Left renal pelvis (tissue), 4 donors: ENCODE measurements at regions not wholly inside any gene's neighbourhood (a gene's known extent, or its start where the extent isn't known, plus 50 kb on each side); places are given as distances from the start of the nearest gene placed in this dataset.

Experiments
- DNase-seq, 4 donors: peaks; one replicate each; pipeline ENCODE4 v3.0.0-alpha.2; 2013; ENCODE audit warnings: low read depth in 4 of 4, low spot score in 3 of 4

DNA sequence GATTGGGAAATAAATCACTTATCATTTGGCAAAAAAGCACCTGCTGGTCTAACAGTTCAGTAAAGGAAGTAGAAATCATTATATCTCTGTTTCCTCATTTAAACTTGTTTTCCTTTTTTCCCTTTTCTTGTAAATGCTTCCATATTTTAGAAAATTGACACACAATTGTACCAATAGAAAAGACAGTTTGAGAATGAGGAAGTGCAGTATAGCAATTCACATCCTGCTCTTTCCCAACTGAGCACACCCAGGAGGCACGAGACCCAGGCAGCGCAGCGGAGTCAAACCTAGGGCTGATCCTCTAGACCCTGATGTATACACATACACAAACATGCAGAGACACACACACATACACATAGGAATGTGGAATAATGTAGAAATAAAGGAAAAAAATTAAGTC is 74.8 kb upstream of the PACRGL start:
- no peak for DNase-seq

DNA sequence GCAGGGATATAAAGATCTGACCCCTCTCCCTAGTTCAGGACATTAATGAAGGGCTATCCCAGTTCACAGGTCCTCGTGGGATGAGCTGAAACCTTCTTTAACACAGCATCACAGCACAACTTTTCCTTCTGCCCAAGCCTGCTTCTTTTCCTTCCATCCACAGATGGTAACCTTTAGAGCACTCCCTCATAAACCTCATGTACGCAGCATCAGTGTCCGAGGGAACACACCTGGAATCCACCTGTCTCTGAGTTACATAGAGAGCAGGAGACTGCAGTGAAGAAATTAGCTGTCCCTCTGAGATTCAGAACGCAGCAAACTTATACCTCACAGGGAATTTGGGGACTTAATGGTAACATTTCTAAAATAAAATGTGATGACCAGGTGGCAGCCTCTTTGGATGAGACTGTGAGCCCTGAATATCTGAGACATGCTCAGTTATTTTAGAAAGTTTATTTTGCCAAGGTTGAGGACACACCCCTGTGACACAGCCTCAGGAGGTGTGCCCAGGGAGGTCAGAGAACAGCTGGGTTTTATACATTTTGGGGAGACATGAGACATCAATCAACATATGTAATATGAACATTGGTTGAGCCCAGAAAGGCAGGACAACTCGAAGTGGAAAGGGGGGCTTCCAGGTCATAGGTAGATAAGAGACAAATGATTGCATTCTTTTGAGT is 73.8 kb upstream of the PACRGL start:
- DNase-seq, result no peak

GRCh38 chr4:20627866-20628265 is 72.4 kb upstream of the PACRGL start:
- no peak for DNase-seq

GRCh38 chr4:20629186-20630106 is 70.8 kb upstream of the PACRGL start:
- no peak for DNase-seq

- no peak for DNase-seq
These were observed 61.4 kb upstream of the PACRGL start for GRCh38 chr4:20638825-20639224.

DNA sequence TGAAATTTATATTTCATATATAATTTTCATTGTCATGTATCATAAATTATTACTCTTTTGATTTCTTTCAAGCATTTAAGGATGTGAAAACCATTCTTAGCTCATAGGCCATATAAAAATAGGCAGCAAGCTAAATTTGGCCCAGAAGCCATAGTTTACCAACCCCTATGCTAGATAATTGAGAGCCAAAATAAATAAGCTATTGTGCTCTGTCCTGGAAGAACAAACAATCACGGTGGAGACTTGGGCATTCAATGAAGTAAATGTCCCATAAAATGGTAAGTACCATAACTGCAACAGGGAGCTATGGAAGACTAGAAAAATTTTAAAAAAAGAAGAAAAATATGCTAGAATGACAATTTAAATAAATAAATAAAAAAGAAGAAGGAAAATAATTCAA is 60.9 kb upstream of the PACRGL start:
- DNase-seq, result no peak

- no peak for DNase-seq
These were observed 59.3 kb upstream of the PACRGL start for GRCh38 chr4:20640989-20641388.

DNA sequence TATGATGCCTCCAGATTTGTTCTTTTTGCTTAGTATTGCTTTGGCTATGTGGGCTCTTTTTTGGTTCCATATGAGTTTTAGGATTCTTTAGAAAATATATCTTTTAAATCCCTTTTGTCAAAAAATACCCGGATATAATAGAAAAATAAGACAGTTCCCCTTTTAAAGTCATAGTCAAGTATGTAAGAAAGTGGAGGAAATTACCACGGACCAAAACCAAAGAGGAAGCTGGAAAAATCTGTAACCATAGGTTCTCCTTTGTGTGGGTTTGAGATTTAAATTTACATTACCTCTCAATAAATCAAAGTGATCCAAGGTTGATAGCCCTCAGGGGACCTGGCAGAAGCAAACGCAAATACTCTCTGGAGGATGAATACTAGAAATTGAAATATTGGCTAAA is 58.3 kb upstream of the PACRGL start:
- DNase-seq, result no peak

DNA sequence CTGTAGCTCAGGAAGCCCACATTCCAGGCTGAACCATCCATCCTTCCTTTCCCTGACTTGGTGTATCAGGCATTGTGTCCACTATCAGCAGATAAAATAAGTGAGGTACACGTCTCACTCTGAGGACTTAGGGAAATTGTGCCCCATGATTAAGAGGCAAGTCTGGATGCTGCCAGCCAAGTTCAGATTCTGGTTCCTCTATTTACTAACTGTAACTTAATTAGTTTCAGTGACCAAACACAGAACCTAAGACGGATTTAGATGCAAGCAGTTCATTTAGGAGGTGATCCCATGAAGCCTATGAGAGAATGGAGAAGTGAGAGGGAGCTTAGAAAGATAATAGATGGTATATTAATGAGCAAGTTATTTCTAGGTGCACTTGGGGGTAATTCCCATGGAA is 56.6 kb upstream of the PACRGL start:
- no peak for DNase-seq

- no peak for DNase-seq
These were observed 55.0 kb upstream of the PACRGL start for GRCh38 chr4:20645236-20645635.

- no peak for DNase-seq
These were observed 54.0 kb upstream of the PACRGL start for GRCh38 chr4:20646287-20646686.
